ENCODE measurements at regions not wholly inside any gene's neighbourhood (a gene's known extent, or its start where the extent isn't known, plus 50 kb on each side); places are given as distances from the start of the nearest gene placed in this dataset.

- intact Hi-C loops (cut with DNase I) = no loop called here
These were observed 814.5 kb downstream of the CBLN2 start for GRCh38 chr18:71729611-71730010.

GRCh38 chr18:71727909-71728308 lies 816.2 kb downstream of the CBLN2 start:
- H3K4me1 ChIP-seq = no peaks in the 10 kb centered on the region
- no peak overlapping the region for H3K27ac ChIP-seq
- no peaks in the 10 kb centered on the region for H3K27me3 ChIP-seq
- no peaks in the 10 kb centered on the region for H3K36me3 ChIP-seq
- H3K4me3 ChIP-seq = no peak overlapping the region
- intact Hi-C loops (cut with DNase I) = no loop called here
- no peaks in the 10 kb centered on the region for H3K9me3 ChIP-seq
- DNase-seq (ENCODE audit: extremely low spot score in 2 of 2) = no peak
- no peak for TF ChIP-seq CTCF (IDR thresholded peaks at IDR 0.05)
- TF ChIP-seq POLR2AphosphoS5 (IDR thresholded peaks at IDR 0.05; ENCODE audit: insufficient read depth in 1 of 2, low read depth in 1 of 2) = no peak
- TF ChIP-seq POLR2A (IDR thresholded peaks at IDR 0.05) = no peak

More at GRCh38 chr18:71729611-71730010, 814.5 kb downstream of the CBLN2 start:
- H3K9me3 ChIP-seq = no peaks in the 10 kb centered on the region
- no peak for TF ChIP-seq POLR2AphosphoS5 (IDR thresholded peaks at IDR 0.05; ENCODE audit: insufficient read depth in 1 of 2, low read depth in 1 of 2)
- TF ChIP-seq CTCF (IDR thresholded peaks at IDR 0.05) = no peak
- TF ChIP-seq POLR2A (IDR thresholded peaks at IDR 0.05) = no peak
- H3K27ac ChIP-seq = no peak overlapping the region
- H3K27me3 ChIP-seq = no peaks in the 10 kb centered on the region
- H3K36me3 ChIP-seq = no peaks in the 10 kb centered on the region
- H3K4me3 ChIP-seq = no peak overlapping the region
- no peaks in the 10 kb centered on the region for H3K4me1 ChIP-seq
- no peak for DNase-seq (ENCODE audit: extremely low spot score in 2 of 2)

GRCh38 chr18:71725256-71725655 lies 818.9 kb downstream of the CBLN2 start:
- no peak overlapping the region for H3K27ac ChIP-seq
- intact Hi-C loops (cut with DNase I) = no loop called here
- no peak for DNase-seq (ENCODE audit: extremely low spot score in 2 of 2)
- no peak overlapping the region for H3K4me3 ChIP-seq
- no peaks in the 10 kb centered on the region for H3K4me1 ChIP-seq
- no peaks in the 10 kb centered on the region for H3K36me3 ChIP-seq
- TF ChIP-seq CTCF (IDR thresholded peaks at IDR 0.05) (no peak), POLR2A (IDR thresholded peaks at IDR 0.05) (no peak), POLR2AphosphoS5 (IDR thresholded peaks at IDR 0.05; ENCODE audit: insufficient read depth in 1 of 2, low read depth in 1 of 2) (no peak)
- H3K9me3 ChIP-seq = no peaks in the 10 kb centered on the region
- H3K27me3 ChIP-seq = no peaks in the 10 kb centered on the region

GRCh38 chr18:71707985-71708500 lies 836.1 kb downstream of the CBLN2 start:
- no peak for DNase-seq (ENCODE audit: extremely low spot score in 2 of 2)
- no peaks in the 10 kb centered on the region for H3K36me3 ChIP-seq
- H3K27me3 ChIP-seq = no peaks in the 10 kb centered on the region
- no peak overlapping the region for H3K4me3 ChIP-seq
- no peak overlapping the region for H3K27ac ChIP-seq
- TF ChIP-seq CTCF (IDR thresholded peaks at IDR 0.05) = no peak
- no peak for TF ChIP-seq POLR2A (IDR thresholded peaks at IDR 0.05)
- TF ChIP-seq POLR2AphosphoS5 (IDR thresholded peaks at IDR 0.05; ENCODE audit: insufficient read depth in 1 of 2, low read depth in 1 of 2) = no peak
- H3K4me1 ChIP-seq = no peaks in the 10 kb centered on the region
- no peaks in the 10 kb centered on the region for H3K9me3 ChIP-seq
- intact Hi-C loops (cut with DNase I) = no loop called here

GRCh38 chr18:71707400-71707799 lies 836.7 kb downstream of the CBLN2 start:
- Histone ChIP-seq H3K4me3 (no peak overlapping the region), H3K27ac (no peak overlapping the region), H3K27me3 (no peaks in the 10 kb centered on the region), H3K9me3 (no peaks in the 10 kb centered on the region), H3K36me3 (no peaks in the 10 kb centered on the region), H3K4me1 (no peaks in the 10 kb centered on the region)
- TF ChIP-seq CTCF (IDR thresholded peaks at IDR 0.05) (no peak), POLR2A (IDR thresholded peaks at IDR 0.05) (no peak), POLR2AphosphoS5 (IDR thresholded peaks at IDR 0.05; ENCODE audit: insufficient read depth in 1 of 2, low read depth in 1 of 2) (no peak)
- DNase-seq (ENCODE audit: extremely low spot score in 2 of 2) = no peak
- intact Hi-C loops (cut with DNase I) = no loop called here
